ENCODE measurements at regions not wholly inside any gene's neighbourhood (a gene's known extent, or its start where the extent isn't known, plus 50 kb on each side); places are given as distances from the start of the nearest gene placed in this dataset.

GRCh38 chr12:3380200-3381043 lies 110.6 kb upstream of the PRMT8 start:
- WGBS = 78% methylated on average over 15 of the region's 15 CpGs

GRCh38 chr12:3381059-3382047 lies 109.7 kb upstream of the PRMT8 start:
- no peak for DNase-seq (ENCODE audit: low spot score)
- peaks cover 0 to 2% (median 0%) of the 10 kb centered on the region in 4 donors for H3K27me3 ChIP-seq (ENCODE audit: control insufficient read depth in 4 of 4, insufficient read depth in 4 of 4, low read length in 3 of 4)
- 43% methylated on average over 6 of the region's 6 CpGs for WGBS
- no peak overlapping the region for H3K4me3 ChIP-seq (ENCODE audit: low read depth in 1 of 3, low read length in 3 of 3)
- no peak overlapping the region for H3K27ac ChIP-seq (ENCODE audit: low read depth in 1 of 2, low read length in 2 of 2)
- no peak overlapping the region for H3K9ac ChIP-seq (ENCODE audit: low read depth in 1 of 2, low read length in 2 of 2)
- TF ChIP-seq REST (IDR thresholded peaks at IDR 0.05) = no peak
- no peak for TF ChIP-seq FOXA2 (IDR thresholded peaks at IDR 0.05)
- TF ChIP-seq RAD21 (IDR thresholded peaks at IDR 0.05) = no peak
- TF ChIP-seq JUND (IDR thresholded peaks at IDR 0.05) = no peak
- TF ChIP-seq HNF4A (conservative IDR thresholded peaks at IDR 0.05) = no peak
- no peak for TF ChIP-seq SP1 (IDR thresholded peaks at IDR 0.05)
- no peak for TF ChIP-seq NR2F2 (IDR thresholded peaks at IDR 0.05)
- TF ChIP-seq MAX (IDR thresholded peaks at IDR 0.05) = no peak
- no peak for TF ChIP-seq TAF1 (conservative IDR thresholded peaks at IDR 0.05)
- TF ChIP-seq RXRA (IDR thresholded peaks at IDR 0.05) = no peak
- no peak for TF ChIP-seq GABPA (IDR thresholded peaks at IDR 0.05 in 1 of 2, conservative IDR thresholded peaks at IDR 0.05 in 1 of 2)
- TF ChIP-seq CTCF (IDR thresholded peaks at IDR 0.05; ENCODE audit: low read depth, low read length, missing input control) = no peak
- no peak for TF ChIP-seq FOXA1 (IDR thresholded peaks at IDR 0.05)
- no peak for TF ChIP-seq YY1 (IDR thresholded peaks at IDR 0.05)
- TF ChIP-seq EGR1 (IDR thresholded peaks at IDR 0.05; ENCODE audit: low read depth in 2 of 2) = no peak
- no peak for TF ChIP-seq ZBTB33 (IDR thresholded peaks at IDR 0.05)
- TF ChIP-seq HNF4G (IDR thresholded peaks at IDR 0.05) = no peak
- no peak for TF ChIP-seq ATF3 (IDR thresholded peaks at IDR 0.05)
- H3K4me1 ChIP-seq (ENCODE audit: control insufficient read depth in 4 of 4, insufficient read depth in 4 of 4, low read length in 3 of 4) = no peaks in the 10 kb centered on the region
- no peaks in the 10 kb centered on the region for H3K36me3 ChIP-seq (ENCODE audit: control insufficient read depth in 4 of 4, insufficient read depth in 3 of 4, low read depth in 1 of 4, low read length in 3 of 4)
- H3K9me3 ChIP-seq (ENCODE audit: control insufficient read depth in 4 of 4, low read length in 3 of 4) = no peaks in the 10 kb centered on the region

More at GRCh38 chr12:3380200-3381043, 110.6 kb upstream of the PRMT8 start:
- H3K27me3 ChIP-seq (ENCODE audit: control insufficient read depth in 4 of 4, insufficient read depth in 4 of 4, low read length in 3 of 4) = peaks cover 0 to 2% (median 0%) of the 10 kb centered on the region in 4 donors
- H3K9me3 ChIP-seq (ENCODE audit: control insufficient read depth in 4 of 4, low read length in 3 of 4) = no peaks in the 10 kb centered on the region
- H3K36me3 ChIP-seq (ENCODE audit: control insufficient read depth in 4 of 4, insufficient read depth in 3 of 4, low read depth in 1 of 4, low read length in 3 of 4) = no peaks in the 10 kb centered on the region
- no peak for DNase-seq (ENCODE audit: low spot score)
- no peak overlapping the region for H3K9ac ChIP-seq (ENCODE audit: low read depth in 1 of 2, low read length in 2 of 2)
- H3K4me3 ChIP-seq (ENCODE audit: low read depth in 1 of 3, low read length in 3 of 3) = no peak overlapping the region
- no peaks in the 10 kb centered on the region for H3K4me1 ChIP-seq (ENCODE audit: control insufficient read depth in 4 of 4, insufficient read depth in 4 of 4, low read length in 3 of 4)
- H3K27ac ChIP-seq (ENCODE audit: low read depth in 1 of 2, low read length in 2 of 2) = no peak overlapping the region
- no peak for TF ChIP-seq NR2F2 (IDR thresholded peaks at IDR 0.05)
- no peak for TF ChIP-seq RAD21 (IDR thresholded peaks at IDR 0.05)
- TF ChIP-seq EGR1 (IDR thresholded peaks at IDR 0.05; ENCODE audit: low read depth in 2 of 2) = no peak
- TF ChIP-seq HNF4A (conservative IDR thresholded peaks at IDR 0.05) = no peak
- no peak for TF ChIP-seq HNF4G (IDR thresholded peaks at IDR 0.05)
- TF ChIP-seq MAX (IDR thresholded peaks at IDR 0.05) = no peak
- TF ChIP-seq TAF1 (conservative IDR thresholded peaks at IDR 0.05) = no peak
- no peak for TF ChIP-seq GABPA (IDR thresholded peaks at IDR 0.05 in 1 of 2, conservative IDR thresholded peaks at IDR 0.05 in 1 of 2)
- no peak for TF ChIP-seq JUND (IDR thresholded peaks at IDR 0.05)
- TF ChIP-seq FOXA1 (IDR thresholded peaks at IDR 0.05) = no peak
